ENCODE measurements at regions not wholly inside any gene's neighbourhood (a gene's known extent, or its start where the extent isn't known, plus 50 kb on each side); places are given as distances from the start of the nearest gene placed in this dataset.
A peak's percentile ranks its signal among the peaks of the same experiment; 100 is the strongest.

- DNase-seq (ENCODE audit: low read depth) = no peak
These were observed 140.0 kb downstream of the GRIN2B start for GRCh38 chr12:13841358-13841757.

GRCh38 chr12:13839365-13840336 lies 141.8 kb downstream of the GRIN2B start:
- peak; percentile 44 for DNase-seq (ENCODE audit: low read depth)

GRCh38 chr12:13836099-13836498 lies 145.3 kb downstream of the GRIN2B start:
- peak; percentile 79 for DNase-seq (ENCODE audit: low read depth)

GRCh38 chr12:13835652-13836051 lies 145.8 kb downstream of the GRIN2B start:
- DNase-seq (ENCODE audit: low read depth) = peak; percentile 45

- DNase-seq (ENCODE audit: low read depth) = no peak
These were observed 147.2 kb downstream of the GRIN2B start for GRCh38 chr12:13834241-13834640.

GRCh38 chr12:13817131-13817530 lies 164.3 kb downstream of the GRIN2B start:
- DNase-seq (ENCODE audit: low read depth) = peak; percentile 81

- DNase-seq (ENCODE audit: low read depth) = peak; percentile 51
These were observed 165.0 kb downstream of the GRIN2B start for GRCh38 chr12:13816394-13816793.

- no peak for DNase-seq (ENCODE audit: low read depth)
These were observed 169.2 kb downstream of the GRIN2B start for GRCh38 chr12:13812168-13812567.

GRCh38 chr12:13811061-13811460 lies 170.3 kb downstream of the GRIN2B start:
- DNase-seq (ENCODE audit: low read depth) = peak; percentile 74

GRCh38 chr12:13805041-13805440 lies 176.4 kb downstream of the GRIN2B start:
- peak; percentile 90 for DNase-seq (ENCODE audit: low read depth)

GRCh38 chr12:13801543-13801942 lies 179.9 kb downstream of the GRIN2B start:
- DNase-seq (ENCODE audit: low read depth) = no peak

GRCh38 chr12:13799574-13799973 lies 181.8 kb downstream of the GRIN2B start:
- DNase-seq (ENCODE audit: low read depth) = no peak

GRCh38 chr12:13798162-13798561 lies 183.2 kb downstream of the GRIN2B start:
- no peak for DNase-seq (ENCODE audit: low read depth)

GRCh38 chr12:13794706-13795105 lies 186.7 kb downstream of the GRIN2B start:
- DNase-seq (ENCODE audit: low read depth) = no peak

GRCh38 chr12:13790317-13790716 lies 191.1 kb downstream of the GRIN2B start:
- no peak for DNase-seq (ENCODE audit: low read depth)

- no peak for DNase-seq (ENCODE audit: low read depth)
These were observed 192.8 kb downstream of the GRIN2B start for GRCh38 chr12:13788626-13789025.

- DNase-seq (ENCODE audit: low read depth) = no peak
These were observed 194.8 kb downstream of the GRIN2B start for GRCh38 chr12:13786646-13787045.

- peak; percentile 13 for DNase-seq (ENCODE audit: low read depth)
These were observed 196.9 kb downstream of the GRIN2B start for GRCh38 chr12:13784504-13784903.

- DNase-seq (ENCODE audit: low read depth) = no peak
These were observed 200.9 kb downstream of the GRIN2B start for GRCh38 chr12:13780453-13780852.

- no peak for DNase-seq (ENCODE audit: low read depth)
These were observed 204.0 kb downstream of the GRIN2B start for GRCh38 chr12:13777374-13777773.

GRCh38 chr12:13772264-13772663 lies 209.1 kb downstream of the GRIN2B start:
- no peak for DNase-seq (ENCODE audit: low read depth)

GRCh38 chr12:13770576-13770975 lies 210.8 kb downstream of the GRIN2B start:
- DNase-seq (ENCODE audit: low read depth) = no peak

GRCh38 chr12:13769966-13770365 lies 211.4 kb downstream of the GRIN2B start:
- no peak for DNase-seq (ENCODE audit: low read depth)

GRCh38 chr12:13769273-13769672 lies 212.1 kb downstream of the GRIN2B start:
- DNase-seq (ENCODE audit: low read depth) = no peak

Data from renal cortical epithelial cell (primary cell).